CD14-positive monocyte (primary cell): ENCODE measurements at regions not wholly inside any gene's neighbourhood (a gene's known extent, or its start where the extent isn't known, plus 50 kb on each side); places are given as distances from the start of the nearest gene placed in this dataset.

Source experiments
- DNase-seq, 3 donors: peaks; one replicate each; pipeline ENCODE4 v3.0.0-alpha.2; 2011 to 2022
- H2AFZ ChIP-seq: 2 replicates; pipeline ENCODE4 v1.6.0; 2012; ENCODE audit warnings: mild to moderate bottlenecking, low read depth, low read length, inconsistent platforms; ENCODE audit not compliant: insufficient read depth, poor library complexity, severe bottlenecking
- H3K27ac ChIP-seq, 2 donors: 1 replicate in 1 of 2; 2 replicates in 1 of 2; pipeline ENCODE4 v1.5.1; 2012 to 2013; ENCODE audit warnings: low read length in 2 of 2, control low read depth in 1 of 2, inconsistent platforms in 1 of 2, low read depth in 1 of 2, mild to moderate bottlenecking in 1 of 2
- H3K27me3 ChIP-seq, 2 donors: one replicate each; pipeline versions ENCODE4 v1.6.0 to v1.6.1; 2011 to 2013; ENCODE audit warnings: low read length in 2 of 2; ENCODE audit not compliant: control insufficient read depth in 2 of 2, insufficient read depth in 2 of 2
- H3K36me3 ChIP-seq, 2 donors: replicated peaks in 1 of 2; 1 replicate in 1 of 2; 2 replicates in 1 of 2; pipeline versions ENCODE4 v1.5.1 to v1.6.1; 2012 to 2013; ENCODE audit warnings: low read length in 2 of 2, control low read depth in 1 of 2, inconsistent platforms in 1 of 2, mild to moderate bottlenecking in 1 of 2; ENCODE audit not compliant: insufficient read depth in 2 of 2, control insufficient read depth in 1 of 2
- H3K4me1 ChIP-seq, 2 donors: 1 replicate in 1 of 2; 2 replicates in 1 of 2; pipeline versions ENCODE4 v1.5.1 to v1.6.1; 2012 to 2013; ENCODE audit warnings: low read length in 2 of 2, control low read depth in 1 of 2, inconsistent platforms in 1 of 2, mild to moderate bottlenecking in 1 of 2, moderate library complexity in 1 of 2; ENCODE audit not compliant: insufficient read depth in 2 of 2, control insufficient read depth in 1 of 2
- H3K4me2 ChIP-seq: replicated peaks from 2 replicates; pipeline ENCODE3; 2012; ENCODE audit warnings: low read length, moderate library complexity, mild to moderate bottlenecking; ENCODE audit not compliant: poor library complexity, severe bottlenecking; ENCODE audit errors: extremely low read depth
- H3K4me3 ChIP-seq, 3 experiments: fragments of 200-600 bp in 1 of 3; sonication (generic) in 1 of 3; replicated peaks in 1 of 3; 1 replicate in 2 of 3; 2 replicates in 1 of 3; pipeline ENCODE4 v1.5.1; 2011 to 2013; ENCODE audit warnings: low read length in 3 of 3, mild to moderate bottlenecking in 3 of 3, control low read depth in 2 of 3, low read depth in 2 of 3, inconsistent platforms in 1 of 3, moderate library complexity in 1 of 3
- H3K79me2 ChIP-seq: 2 replicates; pipeline ENCODE4 v1.6.0; 2012; ENCODE audit warnings: mild to moderate bottlenecking, control low read depth, inconsistent platforms, low read length, moderate library complexity; ENCODE audit not compliant: insufficient read depth
- H3K9ac ChIP-seq: 2 replicates; pipeline ENCODE4 v1.6.0; 2017; ENCODE audit warnings: low read length, mild to moderate bottlenecking; ENCODE audit not compliant: insufficient read depth, poor library complexity, severe bottlenecking
- H3K9me3 ChIP-seq, 2 donors: replicated peaks in 1 of 2; 1 replicate in 1 of 2; 2 replicates in 1 of 2; pipeline versions ENCODE4 v1.5.1 to v1.6.1; 2012 to 2013; ENCODE audit warnings: low read length in 2 of 2, control low read depth in 1 of 2; ENCODE audit not compliant: control insufficient read depth in 1 of 2, insufficient read depth in 1 of 2
- H4K20me1 ChIP-seq: 2 replicates; pipeline ENCODE4 v1.6.0; 2012; ENCODE audit warnings: mild to moderate bottlenecking, low read length, control low read depth, moderate library complexity; ENCODE audit not compliant: insufficient read depth
- H3K27ac Mint-ChIP-seq, 7 donors: one replicate each; pipeline ENCODE4 v1.8.0; 2020; ENCODE audit warnings: mild to moderate bottlenecking in 7 of 7, mixed read lengths in 7 of 7, moderate library complexity in 6 of 7, inconsistent platforms in 2 of 7
- H3K27me3 Mint-ChIP-seq, 3 donors: one replicate each; pipeline ENCODE4 v1.8.0; 2021 to 2022; ENCODE audit warnings: low read depth in 3 of 3, mild to moderate bottlenecking in 3 of 3, mixed read lengths in 3 of 3, moderate library complexity in 3 of 3, inconsistent platforms in 1 of 3
- H3K36me3 Mint-ChIP-seq, 2 donors: one replicate each; pipeline ENCODE4 v1.8.0; 2020; ENCODE audit warnings: mixed read lengths in 2 of 2, inconsistent platforms in 1 of 2, mild to moderate bottlenecking in 1 of 2
- H3K4me1 Mint-ChIP-seq: one replicate; pipeline ENCODE4 v1.8.0; 2020; ENCODE audit warnings: mild to moderate bottlenecking, mixed read lengths
- H3K4me3 Mint-ChIP-seq, 2 donors: one replicate each; pipeline ENCODE4 v1.8.0; 2020; ENCODE audit warnings: mild to moderate bottlenecking in 2 of 2, mixed read lengths in 2 of 2, moderate library complexity in 1 of 2
- H3K9me3 Mint-ChIP-seq, 7 donors: one replicate each; pipeline ENCODE4 v1.8.0; 2020 to 2022; ENCODE audit warnings: mixed read lengths in 7 of 7, mild to moderate bottlenecking in 6 of 7, moderate library complexity in 6 of 7, inconsistent platforms in 2 of 7
- WGBS: methylation state at CpG from one replicate; pipeline ENCODE4 v1.1.5; 2013; ENCODE audit warnings: missing lambda C conversion rate; ENCODE audit not compliant: insufficient coverage; 5-methylcytosine and 5-hydroxymethylcytosine counted together
- intact Hi-C, 2 donors: fragments of 100-400 bp; cut with micrococcal nuclease; formaldehyde crosslinking; loops; one replicate each; pipeline versions ENCODE4 v1.15.0 to v1.15.1; 2023
- TF ChIP-seq, protein P1 (sequence below): fragments of 200-600 bp; IDR thresholded peaks from one replicate; pipeline ENCODE4 v1.8.0; 2022; ENCODE audit warnings: antibody characterized with exemption, mild to moderate bottlenecking

DNA sequence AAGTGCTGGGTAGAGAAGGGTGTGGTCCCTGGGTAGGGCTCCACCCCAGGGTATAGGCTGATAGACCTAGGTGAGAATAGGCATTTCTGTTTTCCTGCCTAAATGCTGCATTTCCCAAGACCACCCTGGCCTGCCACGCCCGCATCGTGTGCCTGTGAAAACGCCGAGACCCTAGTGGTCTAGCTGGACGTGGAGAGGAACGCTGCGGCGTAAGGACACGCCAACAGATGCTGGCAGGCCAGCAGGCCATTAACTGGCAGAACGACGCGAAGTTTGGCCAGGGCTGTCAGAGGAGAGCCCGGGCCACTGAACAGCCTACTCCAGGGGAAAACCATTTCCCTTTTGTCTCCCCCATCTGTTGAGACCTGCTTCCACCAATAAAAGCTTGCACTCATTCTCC lies 373.2 kb upstream of the FIGN start:
- TF ChIP-seq, protein P1, sequence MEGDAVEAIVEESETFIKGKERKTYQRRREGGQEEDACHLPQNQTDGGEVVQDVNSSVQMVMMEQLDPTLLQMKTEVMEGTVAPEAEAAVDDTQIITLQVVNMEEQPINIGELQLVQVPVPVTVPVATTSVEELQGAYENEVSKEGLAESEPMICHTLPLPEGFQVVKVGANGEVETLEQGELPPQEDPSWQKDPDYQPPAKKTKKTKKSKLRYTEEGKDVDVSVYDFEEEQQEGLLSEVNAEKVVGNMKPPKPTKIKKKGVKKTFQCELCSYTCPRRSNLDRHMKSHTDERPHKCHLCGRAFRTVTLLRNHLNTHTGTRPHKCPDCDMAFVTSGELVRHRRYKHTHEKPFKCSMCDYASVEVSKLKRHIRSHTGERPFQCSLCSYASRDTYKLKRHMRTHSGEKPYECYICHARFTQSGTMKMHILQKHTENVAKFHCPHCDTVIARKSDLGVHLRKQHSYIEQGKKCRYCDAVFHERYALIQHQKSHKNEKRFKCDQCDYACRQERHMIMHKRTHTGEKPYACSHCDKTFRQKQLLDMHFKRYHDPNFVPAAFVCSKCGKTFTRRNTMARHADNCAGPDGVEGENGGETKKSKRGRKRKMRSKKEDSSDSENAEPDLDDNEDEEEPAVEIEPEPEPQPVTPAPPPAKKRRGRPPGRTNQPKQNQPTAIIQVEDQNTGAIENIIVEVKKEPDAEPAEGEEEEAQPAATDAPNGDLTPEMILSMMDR = no peak
- Histone ChIP-seq H3K36me3 (no peaks in the 10 kb centered on the region), H3K9me3 (no peaks in the 10 kb centered on the region), H3K4me1 (no peaks in the 10 kb centered on the region), H4K20me1 (no peaks in the 10 kb centered on the region), H2AFZ (no peak overlapping the region), H3K4me2 (no peak overlapping the region), H3K27ac (no peak overlapping the region), H3K9ac (no peak overlapping the region), H3K4me3 (no peak overlapping the region), H3K27me3 (no peaks in the 10 kb centered on the region), H3K79me2 (no peaks in the 10 kb centered on the region)
- Mint-ChIP-seq H3K9me3 (peaks cover 0 to 6% (median 0%) of the 10 kb centered on the region in 7 donors), H3K36me3 (no peaks in the 10 kb centered on the region), H3K27ac (no peak overlapping the region), H3K4me1 (no peaks in the 10 kb centered on the region), H3K4me3 (no peak overlapping the region), H3K27me3 (no peaks in the 10 kb centered on the region)
- DNase-seq = no peak
- WGBS = 91% methylated on average over 14 of the region's 14 CpGs
- intact Hi-C loops = no loop called here

DNA sequence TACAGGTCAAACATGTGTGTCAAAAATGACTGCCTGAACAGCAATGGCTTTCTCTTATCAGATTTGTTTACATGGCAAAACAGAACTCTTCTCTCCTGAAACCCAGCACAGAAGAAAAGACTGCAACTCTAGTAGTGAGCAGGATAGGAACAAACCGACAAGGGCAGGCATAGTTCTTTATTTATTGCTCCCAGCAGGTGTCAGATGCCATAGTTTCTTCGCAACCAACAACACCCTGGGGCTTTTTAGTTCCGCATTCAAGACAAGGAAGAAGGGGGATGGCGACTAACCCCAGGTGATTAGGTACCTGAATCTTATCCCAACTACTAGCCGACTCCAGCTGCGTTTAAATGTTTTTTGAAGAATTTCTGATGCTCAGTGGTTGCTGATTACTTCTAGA lies 367.5 kb upstream of the FIGN start:
- 64% methylated on average over 2 of the region's 6 CpGs for WGBS
- Histone ChIP-seq H3K4me2 (no peak overlapping the region), H3K36me3 (no peaks in the 10 kb centered on the region), H3K4me1 (no peaks in the 10 kb centered on the region), H3K79me2 (no peaks in the 10 kb centered on the region), H2AFZ (no peak overlapping the region), H3K27ac (no peak overlapping the region), H3K27me3 (no peaks in the 10 kb centered on the region), H4K20me1 (no peaks in the 10 kb centered on the region), H3K4me3 (no peak overlapping the region), H3K9ac (no peak overlapping the region), H3K9me3 (no peaks in the 10 kb centered on the region)
- Mint-ChIP-seq H3K9me3 (peaks cover 0 to 5% (median 0%) of the 10 kb centered on the region in 7 donors), H3K27me3 (peaks cover 0 to 1% (median 0%) of the 10 kb centered on the region in 3 donors), H3K27ac (no peak overlapping the region), H3K36me3 (no peaks in the 10 kb centered on the region), H3K4me3 (no peak overlapping the region), H3K4me1 (no peaks in the 10 kb centered on the region)
- TF ChIP-seq, protein P1 = no peak
- DNase-seq = no peak
- intact Hi-C loops = no loop called here
